Liver (tissue), 9 donors: ENCODE measurements at regions not wholly inside any gene's neighbourhood (a gene's known extent, or its start where the extent isn't known, plus 50 kb on each side); places are given as distances from the start of the nearest gene placed in this dataset. TPM values are rescaled to one million over a fixed set of nuclear protein-coding genes. Genes with fewer than 3 reads are reported as not detected.
"Not testable (repeated sequence)": the region's sequence is repeated elsewhere in the genome, so short reads cannot be mapped to it uniquely, and the experiment has no call there.

Source experiments
- DNase-seq: peaks from one replicate; pipeline ENCODE4 v3.0.0-alpha.2; 2017; ENCODE audit warnings: low spot score
- H3K27ac ChIP-seq, 2 donors: one replicate each; pipeline ENCODE4 v1.7.0; 2013; ENCODE audit warnings: inconsistent platforms in 2 of 2, low read length in 2 of 2, control low read depth in 1 of 2, low read depth in 1 of 2, mild to moderate bottlenecking in 1 of 2
- H3K27me3 ChIP-seq, 4 donors: one replicate each; pipeline versions ENCODE4 v1.6.1 to v1.7.0; 2013; ENCODE audit warnings: low read length in 3 of 4, inconsistent platforms in 1 of 4, mild to moderate bottlenecking in 1 of 4, moderate library complexity in 1 of 4; ENCODE audit not compliant: control insufficient read depth in 4 of 4, insufficient read depth in 4 of 4
- H3K36me3 ChIP-seq, 4 donors: one replicate each; pipeline versions ENCODE4 v1.6.1 to v1.7.0; 2013; ENCODE audit warnings: low read length in 3 of 4, mild to moderate bottlenecking in 3 of 4, low read depth in 1 of 4, moderate library complexity in 1 of 4; ENCODE audit not compliant: control insufficient read depth in 4 of 4, insufficient read depth in 3 of 4
- H3K4me1 ChIP-seq, 4 donors: one replicate each; pipeline versions ENCODE4 v1.6.1 to v1.7.0; 2013; ENCODE audit warnings: low read length in 3 of 4, mild to moderate bottlenecking in 3 of 4, moderate library complexity in 1 of 4; ENCODE audit not compliant: control insufficient read depth in 4 of 4, insufficient read depth in 4 of 4
- H3K4me3 ChIP-seq, 3 donors: one replicate each; pipeline versions ENCODE4 v1.6.1 to v1.7.0; 2013; ENCODE audit warnings: low read length in 3 of 3, control low read depth in 1 of 3, low read depth in 1 of 3, mild to moderate bottlenecking in 1 of 3
- H3K9ac ChIP-seq, 2 donors: one replicate each; pipeline ENCODE4 v1.7.0; 2013; ENCODE audit warnings: low read length in 2 of 2, mild to moderate bottlenecking in 2 of 2, moderate library complexity in 2 of 2, control low read depth in 1 of 2, low read depth in 1 of 2
- H3K9me3 ChIP-seq, 4 donors: one replicate each; pipeline versions ENCODE4 v1.6.1 to v1.7.0; 2013; ENCODE audit warnings: low read length in 3 of 4; ENCODE audit not compliant: control insufficient read depth in 4 of 4
- ATF3 ChIP-seq: IDR thresholded peaks from 2 replicates; pipeline ENCODE4 v1.6.1; 2016; ENCODE audit warnings: antibody characterized with exemption
- CTCF ChIP-seq: fragments of 150-350 bp; IDR thresholded peaks from 2 replicates; pipeline ENCODE4 v1.5.1; 2017; ENCODE audit warnings: improper control_type of control experiment, low read depth, low read length; ENCODE audit not compliant: missing input control
- EGR1 ChIP-seq, 2 donors: IDR thresholded peaks; 2 replicates each; pipeline ENCODE4 v1.6.1; 2016 to 2018; ENCODE audit warnings: antibody characterized with exemption in 2 of 2, low read depth in 2 of 2
- FOXA1 ChIP-seq: IDR thresholded peaks from 2 replicates; pipeline ENCODE4 v1.6.1; 2016; ENCODE audit warnings: antibody characterized with exemption
- FOXA2 ChIP-seq: IDR thresholded peaks from 2 replicates; pipeline ENCODE4 v1.6.1; 2016; ENCODE audit warnings: antibody characterized with exemption
- GABPA ChIP-seq, 2 donors: IDR thresholded peaks in 1 of 2; conservative IDR thresholded peaks in 1 of 2; 2 replicates each; pipeline ENCODE4 v1.6.1; 2016; ENCODE audit warnings: antibody characterized with exemption in 2 of 2, mild to moderate bottlenecking in 1 of 2, moderate library complexity in 1 of 2
- HNF4A ChIP-seq, 2 donors: conservative IDR thresholded peaks; 2 replicates each; pipeline ENCODE4 v1.6.1; 2016; ENCODE audit warnings: antibody characterized with exemption in 2 of 2, mild to moderate bottlenecking in 2 of 2
- HNF4G ChIP-seq: IDR thresholded peaks from 2 replicates; pipeline ENCODE4 v1.6.1; 2016; ENCODE audit warnings: antibody characterized with exemption
- JUND ChIP-seq, 2 donors: IDR thresholded peaks; 2 replicates each; pipeline ENCODE4 v1.6.1; 2016; ENCODE audit warnings: antibody characterized with exemption in 2 of 2
- MAX ChIP-seq: IDR thresholded peaks from 2 replicates; pipeline ENCODE4 v1.6.1; 2016; ENCODE audit warnings: antibody characterized with exemption
- NR2F2 ChIP-seq: IDR thresholded peaks from 2 replicates; pipeline ENCODE4 v1.6.1; 2016; ENCODE audit warnings: antibody characterized with exemption
- RAD21 ChIP-seq, 2 donors: IDR thresholded peaks; 2 replicates each; pipeline ENCODE4 v1.6.1; 2016; ENCODE audit warnings: antibody characterized with exemption in 2 of 2, mild to moderate bottlenecking in 2 of 2
- REST ChIP-seq: IDR thresholded peaks from 2 replicates; pipeline ENCODE4 v1.6.1; 2016; ENCODE audit warnings: antibody characterized with exemption, mild to moderate bottlenecking
- RXRA ChIP-seq, 2 donors: IDR thresholded peaks; 2 replicates each; pipeline ENCODE4 v1.6.1; 2017 to 2018; ENCODE audit warnings: antibody characterized with exemption in 2 of 2, mild to moderate bottlenecking in 1 of 2
- SP1 ChIP-seq: IDR thresholded peaks from 2 replicates; pipeline ENCODE4 v1.6.1; 2018; ENCODE audit warnings: antibody characterized with exemption, mild to moderate bottlenecking
- TAF1 ChIP-seq: conservative IDR thresholded peaks from 2 replicates; pipeline ENCODE4 v1.6.1; 2016; ENCODE audit warnings: antibody characterized with exemption, mild to moderate bottlenecking
- YY1 ChIP-seq: IDR thresholded peaks from 2 replicates; pipeline ENCODE4 v1.6.1; 2016; ENCODE audit warnings: antibody characterized with exemption, mild to moderate bottlenecking
- ZBTB33 ChIP-seq: IDR thresholded peaks from 2 replicates; pipeline ENCODE4 v1.6.1; 2016; ENCODE audit warnings: antibody characterized with exemption
- WGBS: extraction: QIAGEN DNeasy Blood & Tissue Kit; methylation state at CpG from one replicate; pipeline ENCODE4 v1.1.7; 2013; 5-methylcytosine and 5-hydroxymethylcytosine counted together
- small RNA-seq: library from RNA; depleted of rRNA; stranded (forward); fragments of <200 nt; gene quantifications from one replicate; pipeline ENCODE3, GENCODE V24; 2014
- donor health status: healthy.
- donor health status: healthy.
- donor health status: healthy.
- donor health status: healthy.
- donor health status: healthy.

- Histone ChIP-seq H3K36me3 (no peaks in the 10 kb centered on the region), H3K9me3 (no peaks in the 10 kb centered on the region), H3K27ac (no peak overlapping the region), H3K27me3 (no peaks in the 10 kb centered on the region), H3K9ac (no peak overlapping the region), H3K4me1 (no peaks in the 10 kb centered on the region), H3K4me3 (no peak overlapping the region)
- TF ChIP-seq HNF4A (conservative IDR thresholded peaks at IDR 0.05) (no peak), HNF4G (no peak), CTCF (no peak), FOXA2 (no peak), FOXA1 (no peak), RAD21 (IDR thresholded peaks at IDR 0.05) (no peak), SP1 (no peak), RXRA (IDR thresholded peaks at IDR 0.05) (no peak), ZBTB33 (no peak), MAX (no peak), NR2F2 (no peak), EGR1 (IDR thresholded peaks at IDR 0.05; ENCODE audit: low read depth in 2 of 2) (no peak), YY1 (no peak), REST (no peak), JUND (IDR thresholded peaks at IDR 0.05) (no peak), TAF1 (no peak), GABPA (IDR thresholded peaks at IDR 0.05 in 1 of 2, conservative IDR thresholded peaks at IDR 0.05 in 1 of 2) (no peak), ATF3 (no peak)
- DNase-seq, result no peak
- 95% methylated on average over 4 of the region's 4 CpGs for WGBS
These were observed 57.9 kb upstream of the CTSV start for GRCh38 chr9:97096793-97097192.

GRCh38 chr9:97089361-97089760 is 50.4 kb upstream of the CTSV start:
- H3K9me3 ChIP-seq, H3K36me3 ChIP-seq, H3K4me1 ChIP-seq, H3K4me3 ChIP-seq, H3K27me3 ChIP-seq, H3K27ac ChIP-seq, H3K9ac ChIP-seq, DNase-seq: not testable (repeated sequence)
- WGBS, result 66% methylated on average over 3 of the region's 3 CpGs

Small RNAs in the stretch of these regions (small RNA-seq; reads per million reads assigned to genes)
- gene RNU6-798P, result not detected
